Panc1 (cell line): ENCODE measurements at regions not wholly inside any gene's neighbourhood (a gene's known extent, or its start where the extent isn't known, plus 50 kb on each side); places are given as distances from the start of the nearest gene placed in this dataset.

Experiments used
- ATAC-seq: fragments of 200-7000 bp; cut with Tn5 transposase; 2 replicates; pipeline ENCODE4 v1.9.1; 2020; ENCODE audit warnings: mild to moderate bottlenecking, moderate library complexity
- BruUV-seq: library from RNA; stranded (reverse); fragments of 400-500 nt; replicated peaks from 2 replicates; lab custom pipeline; 2021; lab: Mats Ljungman, UMichigan
- CTCF ChIA-PET: fragments of 300-600 bp; sonication (Branson Sonifier 250); formaldehyde crosslinking; loops from one replicate; lab custom pipeline; 2022; ENCODE audit warnings: antibody characterized with exemption; lab: Charles Lee
- POLR2A ChIA-PET: fragments of 300-600 bp; sonication (Branson Sonifier 250); formaldehyde crosslinking; loops from one replicate; lab custom pipeline; 2022; ENCODE audit warnings: antibody characterized with exemption; lab: Charles Lee
- DNase-seq: peaks from one replicate; pipeline ENCODE4 v3.0.0-alpha.2; 2010; ENCODE audit warnings: low read depth, low spot score
- H3K27ac ChIP-seq: 2 replicates; pipeline ENCODE4 v1.5.1; 2011; ENCODE audit warnings: mild to moderate bottlenecking, low read length, inconsistent platforms
- H3K27me3 ChIP-seq: fragments of 200-500 bp; sonication (Bioruptor generic); 2 replicates; pipeline ENCODE4 v1.6.0; 2014; ENCODE audit warnings: low read length, inconsistent platforms; ENCODE audit not compliant: control insufficient read depth, insufficient read depth
- H3K36me3 ChIP-seq: fragments of 200-500 bp; sonication (Bioruptor generic); 2 replicates; pipeline ENCODE4 v1.5.1; 2014; ENCODE audit warnings: inconsistent platforms, mild to moderate bottlenecking, low read length, moderate library complexity; ENCODE audit not compliant: control insufficient read depth, insufficient read depth
- H3K4me1 ChIP-seq: 2 replicates; pipeline ENCODE4 v1.5.1; 2011; ENCODE audit warnings: inconsistent platforms, mild to moderate bottlenecking, low read length, moderate library complexity; ENCODE audit not compliant: control insufficient read depth, insufficient read depth
- H3K4me3 ChIP-seq, 2 experiments: 2 replicates each; pipeline ENCODE4 v1.5.1; 2011 to 2012; ENCODE audit warnings: low read depth in 2 of 2, low read length in 2 of 2, mild to moderate bottlenecking in 2 of 2, inconsistent platforms in 1 of 2, moderate library complexity in 1 of 2
- H3K9me3 ChIP-seq: fragments of 200-500 bp; sonication (Bioruptor generic); 2 replicates; pipeline ENCODE4 v1.5.1; 2014; ENCODE audit warnings: low read depth, mild to moderate bottlenecking, inconsistent platforms, low read length, moderate library complexity; ENCODE audit not compliant: control insufficient read depth, insufficient read depth
- POLR2AphosphoS5 ChIP-seq: IDR thresholded peaks from 2 replicates; pipeline ENCODE4 v1.6.1; 2012; ENCODE audit warnings: mild to moderate bottlenecking, low read depth, low read length, moderate library complexity
- SIN3A ChIP-seq: IDR thresholded peaks from 2 replicates; pipeline ENCODE4 v1.6.1; 2012; ENCODE audit warnings: low read depth, mild to moderate bottlenecking, low read length, moderate library complexity, borderline replicate concordance; ENCODE audit not compliant: insufficient read depth
- TCF7L2 ChIP-seq: IDR thresholded peaks from 2 replicates; pipeline ENCODE4 v1.6.1; 2011; ENCODE audit warnings: mild to moderate bottlenecking, low read depth, low read length, inconsistent platforms
- in situ Hi-C: cut with HindIII; loops from 2 replicates; pipeline ENCODE4 v1.10.0; 2016; ENCODE audit warnings: low sequenced_read_pairs, low pct_unique_long_range_greater_than_20kb
- intact Hi-C: fragments of 100-400 bp; cut with micrococcal nuclease; formaldehyde crosslinking; loops from one replicate; pipeline ENCODE4 v1.10.0; 2022; ENCODE audit not compliant: unreplicated experiment
- TF ChIP-seq, protein P1 (sequence below): fragments of 450-650 bp; IDR thresholded peaks from 2 replicates; pipeline ENCODE4 v1.5.1; 2017; ENCODE audit warnings: mild to moderate bottlenecking
- TF ChIP-seq, protein P2 (sequence below), 2 experiments: IDR thresholded peaks; 2 replicates each; pipeline ENCODE4 v1.6.1; 2011 to 2012; ENCODE audit warnings: low read depth in 2 of 2, control low read depth in 1 of 2, low read length in 1 of 2, mild to moderate bottlenecking in 1 of 2, moderate library complexity in 1 of 2; ENCODE audit not compliant: insufficient read depth in 1 of 2

DNA sequence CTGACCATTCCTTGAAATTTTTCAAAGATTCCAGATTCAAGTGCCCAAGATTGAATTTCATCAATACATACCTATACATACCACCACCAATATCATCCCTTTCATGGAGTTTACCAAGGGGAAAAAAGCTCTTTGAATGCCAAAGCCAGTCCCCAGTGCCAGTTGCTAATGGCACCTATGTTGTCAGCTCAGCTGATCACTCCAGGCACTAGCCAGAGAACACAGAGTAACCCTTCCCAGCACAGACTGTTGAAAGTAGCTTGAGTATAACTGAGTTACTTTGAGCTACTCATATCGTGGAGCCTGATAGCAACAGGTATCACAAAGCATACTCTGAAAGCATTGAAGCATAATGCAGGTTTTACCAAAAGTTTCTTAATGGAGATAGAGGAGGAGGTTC lies 133.9 kb upstream of the NFIA start:
- Histone ChIP-seq H3K4me3 (no peak overlapping the region), H3K36me3 (0 out of 2 replicates have a peak, but pooled peaks cover 2% of the 10 kb centered on the region), H3K27me3 (peaks cover 19% of the 10 kb centered on the region), H3K9me3 (no peaks in the 10 kb centered on the region), H3K27ac (no peak overlapping the region), H3K4me1 (no peaks in the 10 kb centered on the region)
- no peak for ATAC-seq
- in situ Hi-C loops = no loop called here
- CTCF ChIA-PET = no interaction called here
- intact Hi-C loops = no loop called here
- POLR2A ChIA-PET = no interaction called here
- DNase-seq = no peak
- BruUV-seq = no TSS peak
- TF ChIP-seq POLR2AphosphoS5 (no peak), SIN3A (no peak), TCF7L2 (no peak)
- TF ChIP-seq, protein P1, sequence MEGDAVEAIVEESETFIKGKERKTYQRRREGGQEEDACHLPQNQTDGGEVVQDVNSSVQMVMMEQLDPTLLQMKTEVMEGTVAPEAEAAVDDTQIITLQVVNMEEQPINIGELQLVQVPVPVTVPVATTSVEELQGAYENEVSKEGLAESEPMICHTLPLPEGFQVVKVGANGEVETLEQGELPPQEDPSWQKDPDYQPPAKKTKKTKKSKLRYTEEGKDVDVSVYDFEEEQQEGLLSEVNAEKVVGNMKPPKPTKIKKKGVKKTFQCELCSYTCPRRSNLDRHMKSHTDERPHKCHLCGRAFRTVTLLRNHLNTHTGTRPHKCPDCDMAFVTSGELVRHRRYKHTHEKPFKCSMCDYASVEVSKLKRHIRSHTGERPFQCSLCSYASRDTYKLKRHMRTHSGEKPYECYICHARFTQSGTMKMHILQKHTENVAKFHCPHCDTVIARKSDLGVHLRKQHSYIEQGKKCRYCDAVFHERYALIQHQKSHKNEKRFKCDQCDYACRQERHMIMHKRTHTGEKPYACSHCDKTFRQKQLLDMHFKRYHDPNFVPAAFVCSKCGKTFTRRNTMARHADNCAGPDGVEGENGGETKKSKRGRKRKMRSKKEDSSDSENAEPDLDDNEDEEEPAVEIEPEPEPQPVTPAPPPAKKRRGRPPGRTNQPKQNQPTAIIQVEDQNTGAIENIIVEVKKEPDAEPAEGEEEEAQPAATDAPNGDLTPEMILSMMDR = no peak
- TF ChIP-seq, protein P2, sequence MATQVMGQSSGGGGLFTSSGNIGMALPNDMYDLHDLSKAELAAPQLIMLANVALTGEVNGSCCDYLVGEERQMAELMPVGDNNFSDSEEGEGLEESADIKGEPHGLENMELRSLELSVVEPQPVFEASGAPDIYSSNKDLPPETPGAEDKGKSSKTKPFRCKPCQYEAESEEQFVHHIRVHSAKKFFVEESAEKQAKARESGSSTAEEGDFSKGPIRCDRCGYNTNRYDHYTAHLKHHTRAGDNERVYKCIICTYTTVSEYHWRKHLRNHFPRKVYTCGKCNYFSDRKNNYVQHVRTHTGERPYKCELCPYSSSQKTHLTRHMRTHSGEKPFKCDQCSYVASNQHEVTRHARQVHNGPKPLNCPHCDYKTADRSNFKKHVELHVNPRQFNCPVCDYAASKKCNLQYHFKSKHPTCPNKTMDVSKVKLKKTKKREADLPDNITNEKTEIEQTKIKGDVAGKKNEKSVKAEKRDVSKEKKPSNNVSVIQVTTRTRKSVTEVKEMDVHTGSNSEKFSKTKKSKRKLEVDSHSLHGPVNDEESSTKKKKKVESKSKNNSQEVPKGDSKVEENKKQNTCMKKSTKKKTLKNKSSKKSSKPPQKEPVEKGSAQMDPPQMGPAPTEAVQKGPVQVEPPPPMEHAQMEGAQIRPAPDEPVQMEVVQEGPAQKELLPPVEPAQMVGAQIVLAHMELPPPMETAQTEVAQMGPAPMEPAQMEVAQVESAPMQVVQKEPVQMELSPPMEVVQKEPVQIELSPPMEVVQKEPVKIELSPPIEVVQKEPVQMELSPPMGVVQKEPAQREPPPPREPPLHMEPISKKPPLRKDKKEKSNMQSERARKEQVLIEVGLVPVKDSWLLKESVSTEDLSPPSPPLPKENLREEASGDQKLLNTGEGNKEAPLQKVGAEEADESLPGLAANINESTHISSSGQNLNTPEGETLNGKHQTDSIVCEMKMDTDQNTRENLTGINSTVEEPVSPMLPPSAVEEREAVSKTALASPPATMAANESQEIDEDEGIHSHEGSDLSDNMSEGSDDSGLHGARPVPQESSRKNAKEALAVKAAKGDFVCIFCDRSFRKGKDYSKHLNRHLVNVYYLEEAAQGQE (IDR thresholded peaks at IDR 0.05; ENCODE audit: insufficient read depth in 1 of 2, low read depth in 2 of 2, low read length in 1 of 2) = no peak

GRCh38 chr1:60947367-60947766 lies 135.0 kb upstream of the NFIA start:
- Histone ChIP-seq H3K9me3 (no peaks in the 10 kb centered on the region), H3K27ac (no peak overlapping the region), H3K27me3 (peaks cover 21% of the 10 kb centered on the region), H3K4me1 (no peaks in the 10 kb centered on the region), H3K36me3 (0 out of 2 replicates have a peak, but pooled peaks cover 2% of the 10 kb centered on the region), H3K4me3 (no peak overlapping the region)
- intact Hi-C loops (no loop called here), in situ Hi-C loops (no loop called here)
- POLR2A ChIA-PET = no interaction called here
- TF ChIP-seq TCF7L2 (no peak), SIN3A (no peak), POLR2AphosphoS5 (no peak)
- TF ChIP-seq, protein P2 (IDR thresholded peaks at IDR 0.05; ENCODE audit: insufficient read depth in 1 of 2, low read depth in 2 of 2, low read length in 1 of 2) = no peak
- TF ChIP-seq, protein P1 = no peak
- DNase-seq = no peak
- BruUV-seq = no TSS peak
- no peak for ATAC-seq
- CTCF ChIA-PET = no interaction called here
